NCI-H1694 treated with DMSO at 0.1 percent for 48 hours (cell line): ENCODE measurements at regions not wholly inside any gene's neighbourhood (a gene's known extent, or its start where the extent isn't known, plus 50 kb on each side); places are given as distances from the start of the nearest gene placed in this dataset.
"Not testable (repeated sequence)": the region's sequence is repeated elsewhere in the genome, so short reads cannot be mapped to it uniquely, and the experiment has no call there.

ENCODE experiments used
- DNase-seq: peaks from one replicate; lab custom pipeline; 2025; lab: John Stamatoyannopoulos, UW

GRCh38 chr21:14683063-14683462 is 136.9 kb upstream of the SAMSN1 start:
- no peak for DNase-seq

GRCh38 chr21:14678973-14679574 is 133.0 kb upstream of the SAMSN1 start:
- no peak for DNase-seq

GRCh38 chr21:14677639-14678179 is 131.6 kb upstream of the SAMSN1 start:
- no peak for DNase-seq

GRCh38 chr21:14677013-14677412 is 130.9 kb upstream of the SAMSN1 start:
- no peak for DNase-seq

GRCh38 chr21:14675774-14676530 is 129.8 kb upstream of the SAMSN1 start:
- DNase-seq: no peak

GRCh38 chr21:14673649-14674048 is 127.5 kb upstream of the SAMSN1 start:
- no peak for DNase-seq

- no peak for DNase-seq
These were observed 126.4 kb upstream of the SAMSN1 start for GRCh38 chr21:14672466-14672865.

- DNase-seq: no peak
These were observed 124.3 kb upstream of the SAMSN1 start for GRCh38 chr21:14670409-14670808.

- not testable (repeated sequence) for DNase-seq
These were observed 123.0 kb upstream of the SAMSN1 start for GRCh38 chr21:14669092-14669491.

GRCh38 chr21:14657241-14658008 is 111.3 kb upstream of the SAMSN1 start:
- DNase-seq: no peak

- DNase-seq: no peak
These were observed 100.8 kb upstream of the SAMSN1 start for GRCh38 chr21:14646893-14647292.

GRCh38 chr21:14645702-14646101 is 99.6 kb upstream of the SAMSN1 start:
- no peak for DNase-seq

GRCh38 chr21:14632359-14632758 is 86.2 kb upstream of the SAMSN1 start:
- no peak for DNase-seq

GRCh38 chr21:14630556-14631069 is 84.5 kb upstream of the SAMSN1 start:
- DNase-seq: no peak

GRCh38 chr21:14629461-14629860 is 83.3 kb upstream of the SAMSN1 start:
- no peak for DNase-seq

GRCh38 chr21:14623079-14623478 is 77.0 kb upstream of the SAMSN1 start:
- DNase-seq: not testable (repeated sequence)

- no peak for DNase-seq
These were observed 74.0 kb upstream of the SAMSN1 start for GRCh38 chr21:14620152-14620551.

- no peak for DNase-seq
These were observed 71.8 kb upstream of the SAMSN1 start for GRCh38 chr21:14617871-14618270.

- no peak for DNase-seq
These were observed 70.9 kb upstream of the SAMSN1 start for GRCh38 chr21:14617040-14617393.

GRCh38 chr21:14616380-14617039 is 70.4 kb upstream of the SAMSN1 start:
- DNase-seq: no peak

GRCh38 chr21:14615359-14615974 is 69.4 kb upstream of the SAMSN1 start:
- DNase-seq: no peak

- DNase-seq: no peak
These were observed 68.2 kb upstream of the SAMSN1 start for GRCh38 chr21:14614287-14614686.
